ENCODE measurements at regions not wholly inside any gene's neighbourhood (a gene's known extent, or its start where the extent isn't known, plus 50 kb on each side); places are given as distances from the start of the nearest gene placed in this dataset.

DNA sequence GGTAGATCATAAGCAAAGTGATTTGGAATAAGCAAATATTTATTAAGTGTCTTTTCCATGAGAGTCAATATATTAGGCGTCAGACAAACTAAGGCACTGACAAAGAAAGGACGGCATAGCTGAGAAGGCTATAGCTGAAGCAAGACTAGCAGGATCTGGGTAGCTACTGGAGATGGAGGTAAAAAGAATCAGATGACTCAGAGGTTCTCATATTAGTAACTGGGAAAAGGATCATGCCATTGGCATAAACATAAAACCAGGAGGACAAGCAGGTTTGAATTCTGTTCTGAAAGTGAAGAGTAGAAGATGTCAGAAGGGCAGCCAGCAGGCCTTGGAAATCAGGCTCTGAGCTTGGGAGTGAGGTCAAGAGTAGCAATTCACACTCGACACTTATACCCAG, 531.9 kb downstream of the PTPRC start:
- DNase-seq: no peak

DNA sequence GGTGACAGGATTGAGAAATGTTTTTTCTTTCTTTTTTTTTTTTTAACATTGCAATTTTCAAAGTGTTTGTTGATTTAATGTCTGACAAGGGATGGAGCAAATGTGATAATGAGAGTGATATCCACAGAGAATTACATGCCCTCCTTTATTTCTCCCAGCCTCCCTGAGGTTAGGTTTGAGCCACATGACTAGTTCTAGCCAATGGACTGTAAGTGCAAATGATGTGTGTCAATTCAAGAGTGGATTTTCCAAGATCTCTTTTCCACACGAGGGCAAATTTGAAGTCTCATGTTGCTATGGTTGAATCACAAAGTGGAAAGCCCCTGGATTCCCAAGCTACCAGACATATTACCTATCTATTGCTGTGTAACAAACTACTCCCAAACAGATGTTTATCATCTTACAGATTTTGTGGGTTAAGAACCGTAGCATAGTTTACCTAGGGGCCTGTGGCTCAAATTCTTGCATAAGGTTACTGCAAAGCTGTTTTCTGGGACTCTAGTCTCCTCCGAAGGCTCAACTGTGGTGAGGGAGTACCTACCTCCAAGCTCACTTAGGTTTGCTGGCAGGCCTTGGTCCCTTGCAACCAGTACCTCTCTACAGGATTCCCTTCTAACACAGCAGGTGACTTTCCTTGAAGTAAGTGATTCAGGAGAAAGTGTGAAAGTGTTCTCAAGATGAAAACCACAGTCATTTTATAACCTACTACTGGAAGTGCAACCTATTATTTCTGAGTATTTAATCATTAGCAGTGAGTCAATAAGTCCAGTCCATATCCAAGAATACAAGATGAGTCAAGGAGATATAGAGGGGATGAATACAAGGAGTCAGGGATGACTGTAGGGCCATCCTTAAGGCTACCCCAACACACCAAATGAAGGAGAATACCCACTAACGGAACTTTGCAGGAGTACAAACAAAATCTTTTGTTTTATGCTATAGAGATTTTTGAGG, 533.6 kb downstream of the PTPRC start:
- DNase-seq: no peak

DNA sequence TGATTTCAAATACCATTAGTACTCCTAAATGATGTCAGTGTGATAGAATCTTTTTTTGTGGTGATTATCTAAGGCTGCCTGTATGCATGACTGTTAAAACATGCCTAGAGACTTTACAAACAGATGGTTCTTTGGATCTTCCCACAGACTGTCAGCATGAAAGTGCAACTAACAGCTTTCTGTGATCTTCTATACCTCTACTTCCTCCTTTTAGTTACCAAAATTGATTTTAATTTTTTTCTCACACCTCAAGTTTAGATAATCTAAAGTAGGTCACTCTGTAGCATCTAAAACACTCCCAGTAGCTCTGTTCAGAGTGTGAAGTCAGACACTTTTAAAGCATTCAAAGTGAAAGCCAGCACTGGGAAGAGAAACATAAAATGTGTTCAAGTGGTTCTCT, 534.5 kb downstream of the PTPRC start:
- DNase-seq: no peak

DNA sequence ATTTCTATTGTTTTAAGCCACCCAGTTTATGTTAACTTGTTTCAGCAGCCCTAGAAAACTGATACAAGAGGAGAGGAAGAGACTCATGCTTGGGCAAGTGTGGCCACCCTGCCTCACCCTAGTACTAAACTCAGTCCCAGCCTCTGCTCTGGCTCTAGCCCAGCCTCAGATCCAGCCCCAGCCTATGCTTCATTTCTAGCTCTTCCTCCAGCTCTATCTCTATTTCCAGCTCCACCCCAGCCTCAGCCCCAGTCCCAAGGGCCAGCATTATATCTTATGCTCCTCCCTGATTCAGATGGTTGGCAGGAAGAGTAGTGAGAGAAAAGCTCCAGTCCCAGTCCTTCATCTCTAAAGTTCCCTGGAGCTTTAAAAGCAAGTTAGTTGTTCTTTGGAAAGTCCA, 535.5 kb downstream of the PTPRC start:
- DNase-seq: no peak

DNA sequence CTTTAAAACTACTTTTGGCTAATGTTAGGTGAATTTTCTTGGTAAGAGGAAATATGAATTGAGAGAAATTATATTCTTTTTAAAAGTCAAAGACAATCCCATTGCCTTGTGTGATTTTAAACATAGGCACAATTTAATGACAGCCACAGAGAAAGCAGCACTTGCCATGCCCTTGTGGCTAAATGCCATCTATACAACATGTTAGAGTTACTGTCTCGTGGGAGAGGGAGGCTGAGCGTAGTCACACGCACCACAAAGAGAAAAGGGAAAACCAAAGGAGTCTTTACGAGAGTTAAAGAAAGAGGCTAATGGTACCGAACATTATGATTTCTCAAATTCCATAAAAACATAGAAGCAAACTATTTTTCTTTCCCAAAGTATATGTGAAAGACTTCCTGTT, 537.9 kb downstream of the PTPRC start:
- no peak for DNase-seq

DNA sequence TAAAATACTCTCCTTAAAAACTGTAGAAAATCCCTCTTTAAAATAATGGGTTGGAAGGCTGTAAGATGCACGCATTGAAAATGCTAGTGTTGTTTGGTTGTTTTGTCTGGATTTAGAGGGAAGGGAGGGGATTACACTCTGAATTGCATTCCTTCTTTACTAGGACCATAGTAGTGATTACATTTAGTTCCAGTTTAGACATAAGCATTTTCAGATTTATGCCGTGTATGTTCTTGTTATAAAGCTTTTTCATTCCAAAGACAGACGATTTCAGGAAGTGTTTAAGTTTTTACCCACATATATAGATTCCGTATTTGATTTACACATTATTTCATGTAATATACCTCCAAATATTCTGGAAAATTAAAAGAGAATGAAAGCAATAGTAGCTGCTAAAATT, 538.4 kb downstream of the PTPRC start:
- no peak for DNase-seq

DNA sequence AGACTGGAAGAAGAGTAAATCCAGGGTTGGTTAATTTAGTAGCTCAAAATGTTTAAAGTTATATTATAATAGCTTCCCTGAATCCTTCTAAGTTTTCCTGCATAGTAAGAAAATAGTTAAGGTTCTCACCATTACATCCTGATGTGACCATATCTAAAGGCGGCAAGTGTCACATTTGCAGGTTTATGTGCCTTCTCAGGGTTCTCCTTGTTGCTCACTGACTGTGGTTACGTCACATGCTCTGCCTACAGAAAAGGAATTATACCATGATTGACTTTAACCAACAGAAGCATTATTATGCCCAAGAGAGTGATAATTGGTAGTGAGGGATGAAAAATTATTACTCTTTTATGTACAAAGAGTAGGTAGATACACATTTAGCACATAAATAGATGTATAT, 539.8 kb downstream of the PTPRC start:
- no peak for DNase-seq

DNA sequence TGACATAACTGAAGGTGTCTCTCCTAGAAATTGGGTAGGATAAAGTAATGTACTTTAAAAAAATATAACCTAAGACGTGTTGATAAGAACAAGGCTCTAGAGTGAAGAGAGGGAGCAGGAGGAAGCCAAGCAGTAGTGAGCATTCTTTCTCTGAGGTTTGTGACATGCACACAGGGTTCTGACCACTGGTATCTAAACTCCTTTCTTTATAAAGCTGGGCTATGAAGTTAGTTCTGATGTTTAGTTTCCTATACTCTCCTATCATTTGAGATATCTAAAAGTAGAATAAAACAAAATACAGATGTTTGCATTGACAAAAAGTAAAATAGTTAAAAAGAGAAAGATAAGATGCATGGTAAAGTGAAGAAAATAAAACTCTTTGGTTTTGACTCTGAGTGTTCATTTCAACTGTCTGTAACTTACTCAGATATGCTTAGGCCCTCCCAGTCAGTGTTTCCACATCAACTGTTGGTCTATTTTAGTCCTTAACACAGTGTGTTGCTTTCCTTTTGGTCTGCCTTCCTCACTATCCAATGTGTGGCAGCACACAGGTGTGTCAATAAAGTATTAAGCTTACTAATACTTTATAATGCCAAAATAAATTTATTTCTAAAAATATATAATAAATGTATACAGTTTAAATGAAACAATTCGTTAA, 543.5 kb downstream of the PTPRC start:
- DNase-seq: no peak

DNA sequence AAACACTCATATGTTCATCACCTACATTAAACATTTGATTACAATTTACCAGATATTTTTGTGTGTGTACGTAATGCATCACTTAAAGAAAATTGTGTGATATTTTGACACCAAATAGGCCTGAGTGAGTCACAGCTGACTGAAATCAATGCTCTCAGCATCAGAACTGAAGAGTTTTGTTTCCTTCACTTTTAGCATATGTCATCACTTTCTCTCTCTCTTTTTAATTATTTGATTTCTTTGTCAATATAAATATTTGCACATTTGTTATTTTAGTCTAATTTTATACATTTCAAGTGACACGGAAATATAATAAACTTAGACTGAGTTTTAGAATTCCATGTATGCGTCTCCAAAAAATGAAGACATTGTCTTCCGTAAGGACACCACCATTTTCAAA, 545.3 kb downstream of the PTPRC start:
- no peak for DNase-seq

DNA sequence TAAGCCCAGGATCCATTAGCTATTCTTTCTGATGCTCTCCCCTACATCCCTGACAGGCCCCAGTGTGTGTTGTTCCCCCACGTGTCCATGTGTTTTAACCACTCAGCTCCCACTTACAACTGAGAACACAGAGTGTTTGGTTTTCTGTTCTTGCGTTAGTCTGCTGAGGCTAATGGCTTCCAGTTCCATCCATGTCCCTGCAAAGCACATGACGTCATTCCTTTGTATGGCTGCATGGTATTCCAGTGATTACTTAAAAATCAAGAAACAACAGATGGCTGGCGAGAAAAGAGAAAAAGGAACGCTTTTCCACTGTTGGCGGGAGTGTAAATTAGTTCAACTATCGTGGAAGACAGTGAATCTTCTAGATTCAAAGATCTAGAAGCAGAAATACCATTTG, 556.0 kb downstream of the PTPRC start:
- no peak for DNase-seq

DNA sequence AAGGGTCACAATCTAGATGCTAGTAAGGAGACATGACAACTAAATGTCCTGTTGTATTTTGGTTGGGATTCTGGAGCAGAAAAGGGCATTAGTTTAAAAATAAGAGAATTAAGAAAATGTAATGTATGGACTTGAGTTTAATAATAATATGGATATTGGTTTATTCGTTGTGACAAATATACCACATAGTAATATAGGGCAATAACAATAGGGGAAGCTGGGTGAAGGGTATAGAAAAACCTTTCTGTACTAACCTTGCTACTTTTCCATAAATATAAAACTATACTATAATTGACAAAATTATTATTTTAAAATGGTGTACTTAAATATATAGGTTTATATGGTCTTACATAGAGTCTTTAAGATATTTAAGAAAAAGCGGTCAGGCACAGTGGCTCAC, 558.9 kb downstream of the PTPRC start:
- DNase-seq: no peak

DNA sequence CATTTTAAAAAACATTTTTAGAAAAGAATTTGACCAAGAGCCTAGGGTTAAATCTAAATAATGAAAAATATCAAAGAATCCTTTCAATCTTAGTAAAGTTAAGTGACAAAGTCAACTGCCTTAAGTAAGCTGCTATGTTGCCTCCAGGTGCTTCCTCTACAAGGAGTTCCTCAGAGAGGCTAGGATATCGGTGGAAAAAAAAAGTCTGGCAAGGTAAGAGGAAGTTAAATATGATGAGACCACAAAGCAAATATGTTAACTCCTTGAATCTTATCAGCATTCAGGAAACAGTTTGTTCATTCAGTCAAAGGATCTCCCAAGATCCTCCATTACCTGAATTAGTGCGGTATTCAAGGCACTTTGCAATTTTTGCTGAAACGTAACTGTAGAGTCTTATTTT, 563.5 kb downstream of the PTPRC start:
- DNase-seq: no peak

DNA sequence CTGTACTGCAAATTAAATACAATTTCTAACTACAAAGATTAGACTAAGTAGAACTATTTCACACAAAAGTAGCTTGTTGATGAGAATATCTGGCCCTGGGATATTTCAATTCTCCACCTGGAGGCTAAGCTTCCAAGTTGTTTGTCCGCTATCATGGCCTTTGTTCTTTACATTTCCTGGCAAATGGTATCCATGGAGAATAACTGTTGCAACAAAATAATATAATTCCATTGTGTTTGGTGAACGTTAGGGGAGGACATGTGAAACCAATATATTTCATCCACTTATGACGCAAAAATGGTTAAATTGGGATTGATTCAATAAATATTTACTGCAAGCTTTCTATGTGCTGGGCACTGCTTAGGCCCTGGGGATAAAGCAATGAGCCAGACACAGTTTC, 565.4 kb downstream of the PTPRC start:
- DNase-seq: no peak

DNA sequence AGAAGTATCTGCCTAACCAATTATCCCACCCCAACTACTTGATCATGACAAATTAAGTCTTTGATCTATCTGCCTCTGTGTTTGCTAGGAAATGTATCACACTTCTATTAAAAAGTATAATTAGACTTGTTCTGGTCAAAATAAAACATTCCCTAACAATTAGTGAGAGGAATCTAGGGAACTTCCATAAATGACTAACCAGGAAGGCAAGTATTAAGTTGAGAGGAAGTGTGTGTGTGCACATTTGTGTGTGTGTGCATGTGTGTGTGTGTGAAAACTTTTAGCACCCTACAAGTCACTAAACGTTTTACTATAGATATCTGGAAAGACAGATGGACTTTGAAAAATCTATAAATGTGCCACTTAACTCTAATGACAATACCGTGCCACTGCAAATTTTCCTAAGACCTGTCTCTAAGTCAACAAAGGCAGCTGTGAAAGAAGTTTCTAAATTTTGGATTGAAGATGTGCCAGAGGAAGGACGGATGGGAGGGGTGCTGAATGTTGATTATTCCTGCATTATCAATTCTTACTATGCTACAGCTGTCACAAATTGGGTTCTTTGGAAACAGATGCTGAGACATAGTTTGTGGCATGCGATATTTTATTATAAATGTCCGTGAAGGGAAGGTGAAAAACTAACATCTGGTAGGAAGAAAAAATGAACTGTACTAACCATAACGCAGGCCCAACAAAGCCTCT, 567.1 kb downstream of the PTPRC start:
- DNase-seq: no peak

DNA sequence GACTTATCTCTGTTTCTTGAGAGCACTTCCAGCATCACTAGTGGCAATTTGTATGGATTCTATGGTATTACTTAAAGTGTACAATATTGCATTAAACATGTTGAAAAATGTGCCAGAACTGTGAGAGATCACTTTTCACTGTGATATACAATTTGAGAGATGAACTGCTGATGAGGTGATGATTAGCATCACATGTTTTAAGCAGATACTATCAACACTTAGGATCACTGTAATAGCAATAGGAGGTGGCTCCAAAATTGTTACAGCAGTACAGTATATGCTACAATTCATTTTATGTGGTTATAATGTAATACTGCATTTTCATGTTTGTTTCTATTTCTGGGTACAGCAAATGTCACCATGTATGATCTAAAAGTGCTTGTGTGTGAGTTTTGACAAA, 570.0 kb downstream of the PTPRC start:
- DNase-seq: no peak

DNA sequence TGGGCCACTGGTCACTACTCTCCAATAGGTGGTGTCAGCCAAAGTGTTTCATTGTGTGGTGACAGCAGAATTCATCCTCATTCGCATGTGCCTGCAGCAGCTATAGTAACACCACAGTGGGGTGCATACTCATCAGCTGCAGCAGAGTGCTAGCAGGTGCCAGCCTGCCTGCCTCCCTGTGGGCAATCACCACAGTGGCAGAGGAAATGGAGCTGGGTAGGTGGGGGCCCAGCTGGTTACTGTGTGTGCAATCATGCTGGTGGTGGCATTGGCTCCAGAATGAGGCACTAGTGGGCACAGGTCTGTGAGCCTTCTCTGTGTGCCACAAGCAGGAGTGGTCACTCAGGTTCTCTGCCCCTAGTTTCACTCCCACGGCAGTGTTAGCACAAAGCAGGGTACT, 579.2 kb downstream of the PTPRC start:
- DNase-seq: no peak

DNA sequence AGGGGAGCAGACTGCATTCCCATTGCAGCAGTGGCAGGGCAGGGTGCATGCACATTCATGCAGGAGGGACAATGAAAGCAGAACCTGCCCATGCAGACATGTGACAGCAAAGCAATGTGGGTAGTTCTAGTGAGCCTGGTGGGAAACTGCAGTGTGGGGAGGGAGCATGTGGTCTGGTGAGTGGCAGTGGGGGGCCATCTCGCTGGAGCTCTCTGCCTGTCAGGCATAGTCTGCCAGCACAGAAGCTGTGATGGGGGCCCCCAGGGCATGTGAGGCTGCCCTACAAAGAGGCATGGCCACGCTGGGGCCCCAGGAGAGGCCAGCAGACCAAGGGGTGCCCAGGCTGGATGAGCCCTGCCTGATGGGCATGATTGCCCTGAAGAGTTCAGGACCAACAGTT, 579.7 kb downstream of the PTPRC start:
- no peak for DNase-seq

DNA sequence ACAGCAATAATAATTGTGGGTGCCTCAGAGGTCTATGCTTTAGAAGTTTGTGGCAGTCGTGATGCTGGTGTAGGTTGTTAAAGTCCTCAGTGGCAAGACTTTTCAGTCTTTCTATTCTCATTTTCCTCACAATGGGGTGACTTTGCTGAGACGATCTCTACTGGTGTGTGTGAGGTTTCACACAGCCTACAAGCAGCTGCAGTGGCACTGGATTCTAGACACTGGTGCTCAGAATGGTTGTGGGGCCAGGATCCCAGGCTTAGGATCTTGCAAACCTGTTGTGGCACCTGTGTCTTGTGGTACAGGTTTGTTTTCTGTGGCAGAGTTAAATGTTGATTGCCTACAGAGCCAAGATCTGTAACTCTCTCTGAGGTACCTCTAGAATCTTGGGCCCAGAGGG, 581.2 kb downstream of the PTPRC start:
- no peak for DNase-seq

DNA sequence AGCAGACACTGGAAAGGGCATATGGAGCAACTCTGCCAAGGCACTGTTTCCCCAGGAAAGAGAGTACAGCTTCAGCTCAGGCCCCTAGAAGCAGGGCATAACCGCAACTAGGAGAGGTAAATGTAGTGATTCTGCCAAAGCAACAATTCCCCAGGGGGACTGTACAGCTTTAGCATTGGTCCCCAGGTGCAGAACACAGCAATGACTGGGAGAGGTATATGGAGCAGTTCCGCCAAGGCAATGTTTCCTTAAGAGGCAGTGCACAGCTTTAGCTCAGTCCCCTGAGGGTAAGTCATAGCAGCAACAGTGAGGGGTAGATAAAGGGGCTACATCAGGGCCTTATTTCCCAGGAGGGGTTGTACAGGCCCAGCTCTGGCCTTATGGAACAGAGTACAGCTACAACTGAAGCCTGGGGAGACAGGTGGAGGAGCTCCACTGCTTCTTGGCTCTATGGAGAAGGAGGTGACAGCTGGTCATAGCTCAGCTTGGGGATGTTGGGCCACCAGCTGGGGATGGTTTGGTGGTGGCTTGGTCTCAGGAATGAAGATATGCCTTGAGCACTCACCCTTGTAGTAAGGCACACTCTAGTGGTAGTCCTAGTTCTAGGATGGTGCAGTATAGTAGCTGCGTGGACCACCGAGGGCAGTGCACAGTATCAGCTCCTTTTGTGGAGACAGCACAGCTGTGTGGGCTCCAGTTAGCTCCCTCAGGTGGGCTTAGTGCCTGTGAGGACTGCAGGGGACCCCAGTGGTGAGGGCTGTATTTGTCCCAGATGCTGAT, 582.7 kb downstream of the PTPRC start:
- DNase-seq: no peak

DNA sequence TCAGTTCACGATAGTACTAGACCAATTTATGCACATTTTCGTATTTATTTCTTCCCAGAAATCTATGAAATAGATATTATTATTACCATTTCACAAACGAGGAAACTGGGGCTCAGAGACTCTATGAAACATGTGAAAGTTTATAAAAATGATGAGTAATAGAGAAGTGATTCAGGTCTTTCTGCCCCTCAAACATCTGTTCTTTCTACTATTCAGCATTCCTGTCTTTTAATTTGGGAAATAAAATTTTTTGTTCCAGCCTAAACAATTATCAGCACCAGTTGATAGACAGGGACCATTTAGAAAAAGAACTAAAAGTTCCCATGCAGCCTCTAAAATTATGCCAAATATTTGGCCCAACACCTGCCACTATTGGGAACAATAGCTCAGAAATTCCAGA, 585.1 kb downstream of the PTPRC start:
- no peak for DNase-seq

DNA sequence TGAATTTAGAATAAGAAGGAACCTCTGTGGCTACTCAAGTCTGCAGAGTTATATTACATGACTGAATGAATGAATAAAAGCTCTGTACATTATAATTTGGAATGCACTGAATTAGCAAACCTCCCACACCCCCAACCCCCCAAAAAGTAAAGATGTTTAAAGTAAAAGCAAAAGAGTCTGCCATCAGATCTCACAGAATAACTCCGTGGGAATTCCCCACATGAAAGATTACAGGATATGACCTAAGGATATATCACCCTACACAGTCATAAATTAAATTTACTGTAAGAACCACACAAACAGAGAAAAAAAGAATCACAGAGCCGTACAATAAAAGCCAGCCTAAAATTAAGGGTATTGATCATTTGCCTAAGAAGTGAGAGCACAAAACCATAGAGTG, 587.3 kb downstream of the PTPRC start:
- no peak for DNase-seq

DNA sequence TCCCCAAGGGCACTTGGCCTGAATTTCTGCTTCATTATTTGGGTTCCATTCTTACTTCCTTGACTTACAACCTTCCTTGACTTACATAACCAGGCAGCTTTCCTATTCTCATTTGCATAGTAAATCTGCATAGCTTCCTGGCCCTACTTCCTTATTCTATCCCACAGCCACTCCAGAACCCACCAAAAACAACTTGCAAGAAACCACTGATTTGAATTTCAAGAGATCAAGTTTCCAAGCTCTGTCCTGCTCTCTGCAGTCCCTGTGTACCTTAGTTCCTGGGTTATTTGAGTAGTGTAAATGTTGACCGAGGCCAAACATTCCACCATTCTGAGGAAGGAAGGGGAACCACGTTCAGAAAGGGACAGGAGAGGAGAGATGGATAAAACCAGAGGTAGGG, 603.3 kb downstream of the PTPRC start:
- no peak for DNase-seq

DNA sequence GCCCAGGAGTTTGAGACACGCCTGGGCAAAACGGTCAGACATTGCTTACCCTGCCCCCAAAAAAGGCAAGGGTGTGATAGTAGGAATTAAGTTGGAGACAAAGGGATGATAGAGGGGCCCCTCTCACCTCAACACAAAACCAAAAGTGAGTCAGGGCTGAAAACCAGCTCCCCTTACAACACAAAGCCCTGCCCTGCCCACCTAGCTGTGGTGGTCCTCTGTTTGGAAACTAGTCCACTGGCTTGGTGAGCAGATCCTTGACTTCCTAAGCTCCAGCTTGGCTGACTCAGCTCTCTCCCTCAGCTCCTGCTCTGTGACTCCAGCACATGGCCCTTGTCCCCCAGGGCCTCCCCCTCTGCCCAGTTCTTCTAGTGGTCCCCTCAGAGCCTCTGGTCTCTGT, 603.8 kb downstream of the PTPRC start:
- DNase-seq: no peak

Data from activated CD4-positive, CD25-positive, alpha-beta regulatory T cell (primary cell).